Adrenal gland (tissue), 5 donors: ENCODE measurements at regions not wholly inside any gene's neighbourhood (a gene's known extent, or its start where the extent isn't known, plus 50 kb on each side); places are given as distances from the start of the nearest gene placed in this dataset.

Source experiments
- CTCF ChIP-seq, 6 experiments: fragments of 450-650 bp in 4 of 6; fragments of 200-600 bp in 2 of 6; sonication (generic) in 1 of 6; IDR thresholded peaks; 1 replicate in 5 of 6; 2 replicates in 1 of 6; pipeline versions ENCODE4 v1.5.1 to v1.8.0; 2016 to 2021; ENCODE audit warnings: antibody characterized with exemption in 6 of 6, mild to moderate bottlenecking in 2 of 6, moderate library complexity in 1 of 6
- POLR2A ChIP-seq, 2 donors: fragments of 450-650 bp; IDR thresholded peaks; one replicate each; pipeline ENCODE4 v1.6.1; 2017; ENCODE audit warnings: antibody characterized with exemption in 2 of 2, mild to moderate bottlenecking in 2 of 2, moderate library complexity in 1 of 2
- donor health status: DM: no; HTN: no; CAD: no.

GRCh38 chr17:31738996-31739699, 119.9 kb downstream of the COPRS start:
- TF ChIP-seq CTCF (IDR thresholded peaks at IDR 0.05) (no peak), POLR2A (IDR thresholded peaks at IDR 0.05) (no peak)
